GM18907 (cell line): ENCODE measurements at regions not wholly inside any gene's neighbourhood (a gene's known extent, or its start where the extent isn't known, plus 50 kb on each side); places are given as distances from the start of the nearest gene placed in this dataset.

Experiments used
- ATAC-seq: cut with Tn5 transposase; IDR thresholded peaks from one replicate; pipeline ENCODE4 v1.9.1; 2021; ENCODE audit warnings: mild to moderate bottlenecking, moderate library complexity; ENCODE audit not compliant: unreplicated experiment

DNA sequence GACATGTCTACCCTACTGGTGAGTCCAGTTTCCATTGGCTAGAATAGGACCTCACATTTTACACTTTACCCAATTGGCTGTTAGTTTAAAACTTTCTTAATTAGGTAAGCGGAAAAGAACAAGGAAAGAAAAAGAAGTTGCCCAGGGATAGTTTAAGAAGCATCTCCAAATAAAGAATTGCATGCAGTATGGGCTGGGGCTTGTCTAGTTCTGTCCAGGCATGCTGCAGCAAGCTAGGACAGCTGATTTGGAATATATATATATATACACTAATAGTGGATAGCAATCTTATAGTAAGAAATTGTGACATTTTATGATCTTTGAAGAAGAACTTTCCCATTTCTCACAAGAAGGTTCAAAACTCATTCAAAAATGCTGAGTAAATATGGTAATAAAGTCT lies 90.0 kb upstream of the ERBB4 start:
- ATAC-seq = no peak

DNA sequence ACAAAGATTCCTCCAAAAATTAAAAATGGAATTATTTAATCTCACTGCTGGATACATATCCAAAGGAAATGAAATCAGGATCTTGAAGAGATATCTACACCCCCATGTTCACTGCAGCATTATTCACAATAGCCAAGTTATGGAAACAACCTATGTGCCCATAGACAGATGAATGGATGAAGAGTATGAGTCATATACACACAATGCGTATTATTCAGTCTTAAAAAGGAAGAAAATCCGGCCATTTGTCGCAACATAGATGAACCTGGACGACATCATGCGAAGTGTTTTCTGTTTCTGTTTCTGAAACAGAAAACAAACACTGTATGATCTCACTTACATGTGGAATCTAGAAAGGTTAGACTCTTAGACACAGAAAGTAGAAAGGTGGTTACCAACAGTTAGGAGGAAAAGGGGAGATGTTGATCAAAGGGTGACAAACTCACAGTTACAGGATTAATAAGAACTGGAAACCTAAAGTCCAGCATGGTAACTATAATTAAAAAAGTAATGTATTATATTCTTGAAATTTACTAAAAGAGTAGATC lies 87.8 kb upstream of the ERBB4 start:
- no peak for ATAC-seq

DNA sequence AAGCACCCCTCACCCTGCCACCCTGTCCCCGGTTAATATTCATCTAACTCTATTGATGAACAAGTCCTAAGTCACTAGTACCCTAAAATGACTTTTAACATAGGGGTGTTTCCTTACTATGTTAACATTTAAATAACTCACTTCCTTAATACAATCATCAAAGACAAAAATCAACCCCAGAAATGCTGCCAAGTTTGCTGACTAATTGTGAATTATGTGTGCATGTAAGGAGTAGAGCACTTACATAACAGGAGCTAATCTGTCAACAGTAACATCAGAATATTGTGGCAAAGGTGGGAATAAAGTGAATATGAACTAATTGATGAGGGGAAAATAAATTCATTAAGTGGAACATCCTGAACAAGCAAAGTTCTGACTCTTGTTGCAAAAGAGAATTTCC lies 81.4 kb upstream of the ERBB4 start:
- no peak for ATAC-seq

GRCh38 chr2:212618636-212619035 lies 80.0 kb upstream of the ERBB4 start:
- no peak for ATAC-seq

DNA sequence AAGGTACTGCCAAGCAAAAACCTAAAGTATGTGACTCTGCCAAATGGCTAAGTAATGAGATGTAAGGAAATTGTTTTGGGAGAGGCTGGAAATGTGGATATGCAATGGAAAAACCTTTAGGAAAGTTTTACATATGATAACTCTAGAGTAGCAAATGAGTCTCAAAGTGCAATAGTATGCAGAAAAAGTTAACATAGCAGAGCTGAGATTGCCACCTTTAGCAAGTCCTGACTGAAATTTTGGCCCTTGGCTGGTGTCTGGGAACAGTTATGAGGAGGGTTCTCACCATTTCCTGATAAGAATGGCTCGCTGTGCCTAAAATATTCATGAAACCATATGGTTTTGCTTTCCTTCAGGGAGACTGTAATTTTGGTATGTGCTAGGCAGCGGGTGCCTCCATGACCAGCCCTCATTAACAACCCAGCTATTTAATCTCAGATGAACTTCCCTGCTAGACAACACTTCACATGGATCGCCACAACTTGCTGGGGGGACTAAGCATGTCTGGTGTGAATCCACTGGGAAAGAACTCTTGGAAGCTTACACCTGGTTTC lies 72.3 kb upstream of the ERBB4 start:
- no peak for ATAC-seq

DNA sequence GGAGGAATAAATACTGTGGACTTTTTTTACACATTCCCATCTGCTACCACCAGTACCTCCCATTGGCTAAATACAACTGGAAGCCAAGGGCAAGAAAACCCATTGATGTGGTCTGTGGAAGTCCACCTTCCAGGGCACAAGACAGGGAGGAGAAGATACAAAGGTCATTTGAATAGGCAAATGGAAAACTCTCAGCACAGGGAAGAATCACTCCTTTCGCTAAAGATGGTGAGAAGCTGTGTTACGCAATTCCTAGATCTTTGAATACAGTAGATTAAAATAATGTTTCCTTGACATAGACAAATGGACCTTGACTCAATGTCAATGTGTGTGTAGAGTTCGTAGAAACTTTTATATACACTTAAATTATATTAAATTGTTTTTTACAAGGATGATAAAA lies 70.9 kb upstream of the ERBB4 start:
- no peak for ATAC-seq

DNA sequence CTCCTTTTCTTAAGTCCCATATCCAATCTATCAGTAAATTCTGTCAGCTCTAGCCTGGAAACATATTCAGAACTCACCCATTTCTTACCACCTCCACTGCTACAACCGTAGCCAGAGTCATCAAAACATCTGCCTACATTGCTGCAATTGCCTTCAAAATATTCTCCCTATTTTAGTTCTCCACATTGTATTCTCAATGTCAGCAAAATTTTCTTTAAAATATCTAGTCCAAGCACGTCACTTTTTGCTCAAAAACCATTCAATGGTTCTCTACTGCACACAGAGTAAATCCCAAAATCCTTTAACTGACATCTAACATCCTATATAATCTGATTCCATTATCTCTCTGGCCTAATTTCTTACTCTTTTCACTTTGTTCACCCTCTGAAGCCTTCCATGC lies 68.5 kb upstream of the ERBB4 start:
- ATAC-seq = no peak

DNA sequence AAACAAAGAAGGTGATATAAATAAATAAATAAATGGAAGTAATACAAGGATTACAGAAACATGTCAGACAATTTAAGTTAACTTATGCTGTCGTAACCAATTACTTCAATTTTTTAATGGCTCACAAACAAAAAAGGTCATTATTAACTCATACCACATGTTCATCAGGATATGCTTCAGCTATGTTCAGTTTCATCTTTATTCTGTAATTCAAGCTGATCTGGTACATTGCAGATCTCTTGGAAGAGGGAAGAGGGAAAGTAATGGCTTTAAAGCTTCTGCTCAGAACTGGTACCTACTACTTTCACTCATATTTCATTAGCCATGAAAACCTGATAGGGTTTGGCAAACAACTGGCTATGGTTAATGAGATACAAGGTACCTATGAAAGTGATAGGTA lies 67.6 kb upstream of the ERBB4 start:
- ATAC-seq = no peak

DNA sequence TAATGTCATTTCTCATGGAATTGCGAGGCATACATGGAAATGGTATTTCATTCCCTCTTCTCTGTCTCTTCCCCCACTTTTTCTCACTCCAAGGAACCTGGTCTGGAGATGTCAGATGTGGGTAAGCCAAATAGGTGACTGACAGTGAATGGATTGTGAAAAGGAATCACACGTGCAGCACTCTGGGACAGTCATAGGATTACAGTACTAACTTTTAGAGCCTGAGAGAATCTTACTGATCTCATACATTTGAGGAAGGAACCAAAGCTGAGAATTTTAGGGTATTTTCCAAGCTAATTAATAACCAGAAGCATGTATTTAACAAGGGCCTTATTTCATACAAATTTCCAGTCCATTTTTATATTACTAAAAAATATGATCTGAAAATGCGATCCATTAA lies 58.1 kb upstream of the ERBB4 start:
- ATAC-seq = peak; percentile 73

DNA sequence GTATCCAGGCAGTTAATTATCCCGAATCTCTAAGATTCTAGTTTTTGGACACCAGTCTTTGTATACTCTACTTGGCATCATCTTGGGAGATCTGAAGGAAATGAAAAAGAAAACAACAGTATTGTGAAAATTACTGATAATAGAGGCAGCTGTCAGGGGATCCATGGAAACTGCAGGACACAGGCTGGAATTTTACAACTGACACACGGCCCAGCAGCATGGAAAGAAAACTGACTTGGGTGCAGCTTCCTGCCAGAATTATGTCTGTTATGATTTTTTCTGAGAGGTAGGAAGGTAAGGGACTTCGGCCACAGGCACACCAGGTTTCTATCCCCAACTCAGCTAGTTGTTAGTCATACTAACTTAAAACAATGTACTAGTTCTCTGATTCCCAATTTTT lies 57.7 kb upstream of the ERBB4 start:
- ATAC-seq = no peak

- ATAC-seq = peak; percentile 80
Measured at GRCh38 chr2:212595036-212595654, 56.5 kb upstream of the ERBB4 start.

- no peak for ATAC-seq
Measured at GRCh38 chr2:212592695-212593094, 54.1 kb upstream of the ERBB4 start.
